SIG-M5 treated with dmso at 0.1 percent for 504 hours (cell line): ENCODE measurements at regions not wholly inside any gene's neighbourhood (a gene's known extent, or its start where the extent isn't known, plus 50 kb on each side); places are given as distances from the start of the nearest gene placed in this dataset.
"Not testable (repeated sequence)": the region's sequence is repeated elsewhere in the genome, so short reads cannot be mapped to it uniquely, and the experiment has no call there.

Experiments used
- DNase-seq: peaks from one replicate; lab custom pipeline; 2025; ENCODE audit not compliant: unreplicated experiment; lab: John Stamatoyannopoulos, UW

DNA sequence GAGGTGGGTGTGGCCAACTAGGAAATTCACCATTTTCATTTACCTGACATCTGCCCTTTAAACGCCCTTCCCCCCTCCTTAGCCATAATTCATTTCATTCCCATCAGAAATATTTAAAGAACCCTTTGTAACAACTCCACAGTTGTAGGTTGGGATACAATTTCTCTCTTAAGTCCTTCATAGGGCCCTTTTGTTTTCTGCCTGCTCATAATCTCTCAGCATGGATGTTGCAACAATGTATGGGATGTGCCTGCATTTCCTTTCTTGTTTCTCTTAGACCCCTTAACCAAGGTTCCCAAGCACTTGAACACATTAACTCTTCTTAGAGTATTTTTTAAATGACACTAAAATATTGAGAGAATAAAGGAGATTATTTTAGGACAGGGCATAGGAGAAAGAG, 51.7 kb upstream of the MYO10 start:
- DNase-seq: no peak

DNA sequence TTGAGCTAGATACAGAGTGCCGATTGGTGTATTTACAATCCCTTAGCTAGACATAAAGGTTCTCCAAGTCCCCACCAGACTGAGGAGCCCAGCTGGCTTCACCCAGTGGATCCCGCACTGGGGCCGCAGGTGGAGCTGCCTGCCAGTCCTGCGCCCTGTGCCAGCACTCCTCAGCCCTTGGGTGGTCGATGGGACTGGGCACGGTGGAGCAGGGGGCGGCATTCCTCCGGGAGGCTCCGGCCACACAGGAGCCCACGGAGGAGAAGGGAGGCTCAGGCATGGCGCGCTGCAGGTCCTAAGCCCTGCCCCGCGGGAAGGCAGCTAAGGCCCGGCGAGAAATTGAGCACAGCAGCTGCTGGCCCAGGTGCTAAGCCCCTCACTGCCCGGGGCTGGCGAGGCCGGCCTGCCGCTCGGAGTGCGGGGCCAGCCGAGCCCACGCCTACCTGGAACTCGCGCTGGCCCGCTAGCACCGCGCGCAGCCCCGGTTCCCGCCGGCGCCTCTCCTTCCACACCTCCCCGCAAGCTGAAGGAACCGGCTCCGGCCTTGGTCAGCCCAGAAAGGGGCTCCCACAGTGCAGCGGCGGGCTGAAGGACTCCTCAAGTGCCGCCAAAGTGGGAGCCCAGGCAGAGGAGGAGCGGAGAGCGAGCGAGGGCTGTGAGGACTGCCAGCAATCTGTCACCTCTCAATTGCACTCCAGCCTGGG, 54.9 kb upstream of the MYO10 start:
- not testable (repeated sequence) for DNase-seq

DNA sequence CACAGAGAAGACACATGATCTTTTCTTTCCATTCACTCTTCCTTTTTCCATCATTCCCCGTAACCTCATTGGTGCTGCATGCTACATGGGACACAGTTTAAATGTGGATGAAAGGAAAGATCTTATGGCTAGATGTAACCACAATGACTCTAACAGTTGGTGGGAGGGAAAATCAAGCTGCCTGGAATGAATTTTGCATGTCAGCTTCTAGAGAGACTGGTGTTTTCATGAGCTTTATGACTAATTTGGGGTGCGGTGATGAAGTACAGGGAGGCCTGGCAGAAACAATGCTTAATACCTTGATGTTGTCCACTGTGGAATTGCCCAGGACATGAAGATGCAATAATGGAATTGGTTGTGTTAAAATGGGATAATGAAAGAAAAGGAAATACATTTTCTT, 55.9 kb upstream of the MYO10 start:
- no peak for DNase-seq

DNA sequence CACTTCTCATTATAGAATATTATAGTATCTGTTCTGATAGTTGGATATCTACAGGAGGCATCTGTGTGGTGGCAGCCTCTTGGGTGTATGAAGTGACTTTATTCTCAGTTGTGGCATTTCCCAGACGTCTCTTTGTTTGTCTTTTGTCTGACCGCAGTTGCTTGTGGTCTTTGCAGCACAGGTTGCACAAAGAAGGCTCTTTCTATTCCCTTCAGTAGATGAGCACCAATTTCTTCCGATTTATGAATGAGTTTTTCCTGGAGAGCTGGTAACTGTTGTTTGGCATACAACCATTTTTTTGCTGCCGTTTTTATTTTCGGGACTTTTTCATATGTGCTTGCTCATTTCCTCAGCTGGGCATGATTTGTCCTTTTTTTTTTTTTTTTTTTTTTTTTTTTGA, 56.4 kb upstream of the MYO10 start:
- no peak for DNase-seq

DNA sequence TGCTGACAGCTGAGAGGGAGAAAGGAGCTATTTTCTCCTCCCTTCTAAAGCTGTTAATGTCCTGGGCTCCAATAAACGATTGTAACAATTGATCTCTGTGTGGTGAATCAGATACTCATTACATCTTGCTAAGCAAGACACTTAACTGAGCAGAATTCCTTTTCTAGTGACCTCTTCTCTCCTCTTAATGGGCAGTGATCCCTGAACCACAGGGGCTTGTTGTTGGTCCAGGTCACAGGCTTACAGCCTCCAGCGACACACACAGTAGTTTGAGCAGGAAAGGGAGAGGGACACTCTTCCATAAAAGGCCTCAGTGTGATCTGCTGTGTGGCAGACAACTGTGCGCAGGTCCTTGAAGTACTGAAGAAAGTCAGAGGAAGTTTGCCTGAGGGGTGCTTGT, 58.5 kb upstream of the MYO10 start:
- DNase-seq: no peak

DNA sequence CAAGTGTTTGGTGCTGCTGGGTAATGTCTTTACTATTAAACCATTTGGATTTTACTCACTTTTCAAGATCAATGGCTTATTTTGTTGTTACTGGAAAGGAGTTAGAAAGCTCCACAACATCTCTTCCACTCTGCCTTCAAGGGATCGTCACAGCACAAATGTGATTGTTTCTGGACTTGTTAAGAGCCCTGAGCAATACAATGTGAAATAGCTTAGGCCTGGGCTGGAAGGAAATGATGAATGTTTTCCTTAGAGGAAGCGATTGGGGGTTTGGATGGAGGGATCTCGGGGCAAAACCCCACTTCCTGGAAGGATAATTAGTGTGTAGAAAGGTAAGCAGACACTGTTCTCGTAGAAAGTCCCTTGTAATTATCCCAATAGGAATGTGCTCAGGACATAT, 59.3 kb upstream of the MYO10 start:
- no peak for DNase-seq

DNA sequence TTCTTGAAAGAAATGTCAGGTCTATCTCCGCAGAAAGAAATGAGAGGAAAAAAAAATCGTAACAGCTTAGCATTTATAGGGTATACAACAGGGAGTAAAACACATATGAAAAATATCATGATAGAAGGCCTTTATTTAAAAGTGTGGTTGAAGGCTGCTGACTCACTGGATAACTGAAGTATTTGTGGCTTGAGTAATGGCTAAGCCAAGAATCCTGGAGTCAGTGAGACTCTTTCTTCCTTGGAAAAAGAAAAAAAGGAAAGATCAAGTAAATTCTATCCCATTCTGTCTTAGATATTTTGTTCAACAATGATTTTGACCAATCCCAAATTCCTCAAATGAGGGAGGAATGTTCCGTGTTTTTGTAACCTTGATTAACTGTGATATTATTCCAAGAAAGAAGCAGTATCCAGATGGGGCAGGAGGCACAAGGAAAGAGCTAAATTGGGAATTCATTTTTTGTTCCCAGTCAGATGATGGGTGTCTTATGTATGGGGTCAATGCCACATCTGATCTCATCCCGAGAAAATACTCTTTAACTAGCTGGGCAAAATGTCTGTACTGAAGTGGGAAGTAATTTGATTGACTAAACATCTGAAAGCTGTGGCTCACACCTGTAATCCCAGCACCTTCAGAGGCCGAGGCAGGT, 64.3 kb upstream of the MYO10 start:
- no peak for DNase-seq

DNA sequence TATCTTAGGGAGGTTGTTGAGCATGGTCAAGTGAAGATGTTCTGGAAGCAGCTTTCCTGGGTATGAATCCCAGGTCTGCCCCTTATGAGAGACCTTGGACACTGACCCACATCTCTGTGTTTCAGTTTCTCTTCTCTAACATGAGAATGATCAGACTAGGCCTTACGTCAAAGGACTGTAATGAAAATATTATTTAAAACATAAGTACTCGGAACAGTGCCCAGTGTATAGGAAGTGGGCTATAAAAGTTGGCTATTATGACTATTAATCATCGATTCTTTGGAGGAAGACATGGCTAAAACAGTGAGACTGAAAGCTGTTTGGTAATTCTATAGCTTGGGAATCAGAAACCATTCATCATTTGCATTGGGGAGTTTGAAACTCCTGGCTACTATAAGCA, 65.3 kb upstream of the MYO10 start:
- DNase-seq: no peak

DNA sequence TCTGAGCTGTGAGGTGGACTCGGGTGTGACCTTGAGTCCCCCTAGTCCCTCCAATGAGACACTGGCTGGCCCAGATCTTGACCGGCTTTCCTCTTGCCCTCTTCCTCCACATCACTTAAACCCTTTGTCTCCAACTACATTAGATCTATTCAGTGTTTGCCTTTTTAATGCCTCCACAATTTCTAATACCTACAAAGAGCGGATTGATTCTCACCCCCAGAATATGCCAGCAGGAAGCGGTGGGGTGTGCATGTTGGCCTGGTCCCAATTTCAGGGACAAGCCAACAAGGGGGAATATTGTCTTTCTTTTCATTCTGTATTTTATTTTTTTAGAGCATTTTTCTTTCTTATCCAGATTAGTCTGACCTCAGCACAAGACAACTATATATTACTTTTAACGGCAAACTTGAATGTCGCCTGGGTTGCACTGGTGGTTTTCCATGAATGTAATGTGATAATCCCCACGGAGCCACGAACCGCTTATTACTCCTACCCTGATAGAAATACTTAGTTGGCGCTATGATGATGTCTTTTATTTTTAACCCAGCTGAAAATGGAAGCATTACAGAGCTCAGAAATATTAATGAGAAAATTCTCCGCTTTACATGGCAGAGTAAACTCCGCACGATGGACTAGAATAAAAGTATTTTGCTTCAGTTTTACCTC, 68.5 kb upstream of the MYO10 start:
- no peak for DNase-seq

DNA sequence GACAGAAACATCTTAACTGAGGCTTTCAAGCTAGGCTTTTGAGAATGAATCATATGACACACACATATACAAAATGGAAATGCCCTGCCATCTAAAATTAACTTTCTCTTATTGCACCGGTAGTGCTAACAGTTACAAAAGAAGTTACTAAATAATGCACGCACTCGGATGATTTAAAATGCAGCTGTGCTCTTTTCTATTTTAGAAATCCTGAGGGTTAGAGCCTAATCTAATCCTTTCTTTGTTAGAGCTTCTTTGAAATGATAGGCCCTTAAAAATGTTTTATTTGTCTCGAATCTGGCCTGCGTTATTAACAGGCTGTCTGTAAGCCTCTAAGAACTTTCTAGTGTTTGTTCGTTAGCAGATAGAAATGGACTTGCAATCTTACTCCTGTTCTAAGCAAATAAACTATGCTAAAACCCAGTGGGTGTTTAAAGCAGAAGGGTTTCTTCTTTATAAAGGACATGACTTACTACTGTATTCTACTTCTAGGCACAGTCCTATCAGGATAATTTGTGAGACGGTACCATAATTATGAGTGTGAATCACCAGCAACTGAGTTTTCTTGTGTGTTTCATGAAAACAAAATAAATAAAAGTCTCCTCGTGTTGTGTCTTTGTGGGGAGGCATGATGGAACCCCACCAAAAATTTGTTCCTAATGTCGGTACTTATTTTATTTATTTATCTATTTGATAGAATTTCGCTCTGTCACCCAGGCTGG, 69.2 kb upstream of the MYO10 start:
- no peak for DNase-seq

DNA sequence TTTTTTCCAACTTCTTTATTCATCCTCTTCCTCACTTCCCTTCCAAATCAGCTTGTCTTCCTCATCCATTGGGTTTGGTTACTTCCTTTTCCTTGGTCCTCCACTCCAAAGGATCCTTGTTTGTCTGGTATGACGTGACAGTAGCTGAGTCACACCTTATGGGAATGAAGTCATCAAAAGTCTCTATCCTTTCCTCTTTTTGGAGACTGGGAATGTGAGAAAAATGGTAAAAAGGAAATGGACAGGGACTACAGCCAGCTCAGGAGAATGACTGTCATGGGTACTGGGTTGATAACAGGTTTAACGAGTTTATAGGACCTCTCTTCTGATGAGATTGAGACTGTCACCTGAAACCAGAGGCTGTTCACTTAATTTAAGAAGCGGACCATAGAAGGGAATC, 76.2 kb upstream of the MYO10 start:
- DNase-seq: peak; percentile 24

DNA sequence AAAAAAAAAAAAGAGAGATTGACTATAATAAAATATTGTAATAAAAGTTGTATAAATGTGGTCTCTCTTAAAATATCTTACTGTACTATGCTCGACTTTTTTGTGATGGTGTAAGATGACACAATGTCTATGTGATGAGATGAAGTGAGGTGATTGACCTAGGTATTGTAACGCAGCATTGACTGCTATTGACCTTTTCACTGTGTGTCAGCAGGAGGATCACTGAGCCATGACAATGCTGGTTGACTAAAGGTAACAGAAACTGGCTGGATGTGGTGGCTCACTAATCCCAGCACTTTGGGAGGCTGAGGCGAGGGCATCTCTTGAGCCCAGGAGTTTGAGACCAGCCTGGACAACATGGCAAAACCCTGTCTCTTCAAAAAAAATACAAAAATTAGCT, 78.6 kb upstream of the MYO10 start:
- DNase-seq: no peak

DNA sequence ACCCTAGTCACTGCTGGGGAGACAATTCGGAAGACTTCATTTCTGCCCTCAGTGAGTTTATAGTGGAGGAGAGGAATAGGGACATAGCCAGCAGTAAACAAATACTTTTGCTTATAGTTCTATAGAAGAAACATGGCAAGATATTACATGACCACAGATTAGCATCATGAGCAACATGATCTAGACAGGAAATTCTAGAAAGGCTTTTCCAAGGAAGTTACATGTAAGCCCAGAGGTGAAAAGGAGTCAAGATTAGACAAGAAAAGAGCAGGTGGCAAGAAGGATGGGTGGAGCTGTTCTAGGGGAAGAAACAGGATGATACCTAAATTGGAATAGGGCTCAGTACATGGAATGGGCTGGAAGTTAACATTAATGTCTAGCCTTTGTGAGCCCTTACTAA, 82.8 kb upstream of the MYO10 start:
- DNase-seq: no peak

DNA sequence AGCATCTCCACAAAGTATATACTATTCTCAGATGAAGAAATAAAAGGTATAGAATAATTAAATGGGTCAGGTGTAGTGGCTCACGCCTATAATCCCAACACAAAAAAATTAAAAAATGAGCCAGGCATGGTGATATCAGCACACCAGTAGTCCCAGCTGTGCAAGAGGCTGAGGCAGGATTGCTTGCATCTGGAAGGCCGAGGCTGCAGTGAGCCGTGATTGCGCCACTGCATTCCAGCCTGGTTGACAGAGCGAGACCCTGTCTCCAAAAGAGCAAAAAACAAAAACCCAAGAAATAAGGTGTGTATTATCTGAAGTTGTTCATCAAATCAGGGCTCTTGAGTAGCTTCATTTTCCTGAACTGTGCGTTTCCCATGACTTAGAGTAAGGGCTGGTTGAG, 83.2 kb upstream of the MYO10 start:
- no peak for DNase-seq

DNA sequence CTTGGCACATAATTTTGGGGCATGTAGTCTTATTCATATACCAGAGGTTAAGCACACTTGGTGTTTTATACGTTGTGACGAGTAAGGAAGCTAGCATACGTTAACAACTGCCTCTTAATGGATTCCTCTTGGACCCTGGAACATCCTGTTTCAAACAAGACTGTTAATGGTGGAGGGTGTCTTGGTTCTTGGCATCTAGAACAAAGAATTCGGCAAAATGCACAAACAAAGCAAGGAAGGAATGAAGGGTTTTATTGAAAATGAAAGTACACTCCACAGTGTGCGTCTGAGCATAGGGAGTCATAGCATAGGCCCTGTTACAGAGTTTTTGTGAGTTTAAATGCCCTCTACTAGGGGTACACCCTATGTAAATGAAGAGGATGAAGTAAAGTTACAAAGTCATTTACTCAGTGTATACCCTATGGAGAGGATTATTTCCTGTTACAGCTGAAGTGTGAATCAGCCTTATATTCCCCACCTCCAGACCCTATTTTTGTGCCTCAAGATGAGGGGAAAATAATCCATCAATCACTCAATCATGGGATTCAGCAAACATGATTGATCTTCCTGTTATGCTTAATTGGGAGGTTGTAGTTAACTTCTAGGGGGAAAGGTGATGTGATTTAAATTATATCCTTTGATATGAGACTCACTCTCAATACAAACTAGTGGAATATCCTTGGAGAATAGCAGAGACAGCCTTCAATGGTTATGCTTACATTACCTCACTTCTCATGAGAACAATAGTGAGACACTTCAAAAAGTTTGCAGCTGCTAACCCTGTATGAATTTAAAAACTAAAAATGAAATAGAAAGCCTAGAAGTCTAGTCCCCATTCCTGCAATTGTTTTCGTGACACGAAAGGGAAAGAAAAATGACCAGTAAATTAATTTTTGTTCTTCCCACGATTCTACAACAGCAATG, 84.9 kb upstream of the MYO10 start:
- no peak for DNase-seq

DNA sequence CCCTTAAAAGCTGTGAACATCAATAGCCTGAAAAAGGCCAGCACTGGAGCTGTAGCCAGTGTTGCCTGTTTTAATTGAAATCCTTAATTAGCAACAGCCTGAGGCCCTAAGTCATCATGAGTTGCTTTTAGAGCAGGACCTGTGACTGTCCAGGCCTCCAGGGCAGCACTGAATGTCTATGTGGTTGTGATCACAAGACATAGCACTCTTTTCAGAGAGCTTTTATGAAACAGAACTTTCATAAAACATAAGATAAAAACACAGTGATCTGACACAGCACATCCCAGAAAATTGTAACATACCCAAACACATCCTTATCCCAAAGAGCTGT, 85.5 kb upstream of the MYO10 start:
- DNase-seq: no peak

DNA sequence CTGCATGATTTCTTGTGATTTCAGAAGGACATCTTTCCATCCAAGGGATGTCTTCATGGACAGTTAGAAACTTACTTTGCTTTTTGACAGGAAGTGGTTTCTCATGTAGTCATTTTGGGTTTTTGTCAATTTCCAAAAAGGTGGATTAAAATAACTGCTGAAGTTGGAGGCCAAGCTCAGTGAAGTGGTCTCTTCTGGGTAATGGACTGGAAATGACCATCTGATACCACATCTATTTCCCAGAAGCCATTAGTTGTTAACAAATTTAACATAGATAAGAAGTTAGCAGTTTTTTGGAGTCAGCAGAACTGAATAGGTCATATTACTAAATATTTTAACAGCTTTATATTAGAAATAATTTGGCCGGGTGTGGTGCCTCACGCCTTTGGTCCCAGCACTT, 86.2 kb upstream of the MYO10 start:
- DNase-seq: no peak

DNA sequence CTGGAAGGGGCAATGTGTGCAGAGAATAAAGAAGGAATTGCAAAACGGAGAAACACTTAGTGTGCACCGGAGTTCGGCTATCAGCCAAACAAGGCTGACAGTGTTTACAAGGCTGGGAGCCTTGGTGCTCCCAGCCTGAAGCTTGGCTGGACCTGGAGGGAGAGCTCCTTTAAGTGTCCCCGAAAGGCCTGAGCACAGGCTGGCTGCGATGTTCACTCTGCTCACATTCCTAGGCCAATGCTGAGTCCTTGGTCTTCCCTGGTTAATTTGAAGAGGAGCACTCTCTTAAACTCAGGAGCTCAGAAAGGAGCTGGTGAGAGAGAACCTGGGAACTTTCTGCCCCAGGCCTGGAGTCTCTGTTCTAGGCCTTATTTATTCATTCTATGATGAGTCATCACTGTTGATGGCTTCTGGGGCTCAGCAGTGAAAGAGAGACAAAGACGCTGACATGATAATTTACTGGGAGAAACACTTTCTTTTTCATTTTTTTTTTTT, 88.6 kb upstream of the MYO10 start:
- no peak for DNase-seq

DNA sequence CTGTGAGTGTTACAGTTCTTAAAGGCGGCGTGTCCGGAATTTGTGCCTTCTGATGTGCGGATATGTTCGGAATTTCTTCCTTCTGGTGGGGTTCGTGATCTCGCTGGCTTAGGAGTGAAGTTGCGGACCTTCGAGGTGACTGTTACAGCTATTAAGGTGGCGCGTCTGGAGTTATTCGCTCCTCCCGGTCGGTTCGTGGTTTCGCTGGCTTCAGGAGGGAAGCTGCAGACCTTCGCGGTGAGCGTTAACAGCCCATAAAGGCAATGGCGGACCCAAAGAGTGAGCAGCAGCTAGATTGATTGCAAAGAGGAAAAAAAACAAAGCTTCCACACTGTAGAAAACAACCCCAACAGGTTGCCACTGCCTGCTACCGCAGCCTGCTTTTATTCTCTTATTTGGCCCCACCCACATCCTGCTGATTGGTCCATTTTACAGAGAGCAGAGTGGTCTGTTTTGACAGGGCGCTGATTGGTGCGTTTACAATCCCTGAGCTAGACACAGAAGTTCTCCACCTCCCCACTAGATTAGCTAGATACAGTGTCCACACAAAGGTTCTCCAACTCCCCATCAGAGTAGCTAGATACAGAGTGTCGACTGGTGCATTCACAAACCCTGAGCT, 95.7 kb upstream of the MYO10 start:
- DNase-seq: not testable (repeated sequence)

DNA sequence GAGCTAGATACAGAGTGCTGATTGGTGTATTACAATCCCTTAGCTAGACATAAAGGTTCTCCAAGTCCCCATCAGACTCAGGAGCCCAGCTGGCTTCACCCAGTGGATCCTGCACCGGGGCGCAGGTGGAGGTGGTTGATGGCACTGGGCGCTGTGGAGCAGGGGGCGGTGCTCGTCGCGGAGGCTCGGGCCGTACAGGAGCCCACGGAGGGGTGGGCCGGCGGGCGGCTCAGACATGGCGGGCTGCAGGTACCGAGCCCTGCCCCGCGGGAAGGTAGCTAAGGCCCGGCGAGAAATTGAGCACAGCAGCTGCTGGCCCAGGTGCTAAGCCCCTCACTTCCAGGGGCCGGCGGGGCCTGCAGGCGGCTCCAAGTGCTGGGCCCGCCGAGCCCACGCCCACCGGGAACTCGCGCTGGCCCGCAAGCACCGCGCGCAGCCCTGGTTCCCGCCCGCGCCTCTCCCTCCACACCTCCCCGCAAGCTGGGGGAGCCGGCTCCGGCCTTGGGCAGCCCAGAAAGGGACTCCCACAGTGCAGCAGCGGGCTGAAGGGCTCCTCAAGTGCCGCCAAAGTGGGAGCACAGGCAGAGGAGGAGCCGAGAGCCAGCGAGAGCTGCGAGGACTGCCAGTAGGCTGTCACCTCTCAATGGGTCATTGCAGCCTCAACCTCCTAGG, 96.4 kb upstream of the MYO10 start:
- not testable (repeated sequence) for DNase-seq
